ENCODE measurements at regions not wholly inside any gene's neighbourhood (a gene's known extent, or its start where the extent isn't known, plus 50 kb on each side); places are given as distances from the start of the nearest gene placed in this dataset.

DNA sequence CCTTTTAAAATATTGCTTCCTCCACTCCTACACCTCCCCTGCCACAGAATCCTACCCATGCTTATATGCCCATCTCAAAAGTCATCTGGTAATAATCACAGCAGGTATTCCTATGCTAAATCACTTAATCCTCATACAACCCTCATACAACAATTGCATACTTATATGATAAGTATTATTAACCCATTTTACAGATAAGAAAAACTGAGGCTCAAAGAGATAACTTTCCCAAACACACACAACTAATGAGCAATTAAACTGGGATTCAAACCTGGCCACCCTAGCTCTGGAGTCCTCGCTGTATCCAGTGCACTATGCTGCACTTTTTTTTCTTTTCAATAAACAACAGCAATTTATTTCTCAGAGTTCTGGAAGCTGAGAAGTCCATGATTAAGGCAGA lies 99.8 kb upstream of the TSPAN5 start:
- no peak for DNase-seq

DNA sequence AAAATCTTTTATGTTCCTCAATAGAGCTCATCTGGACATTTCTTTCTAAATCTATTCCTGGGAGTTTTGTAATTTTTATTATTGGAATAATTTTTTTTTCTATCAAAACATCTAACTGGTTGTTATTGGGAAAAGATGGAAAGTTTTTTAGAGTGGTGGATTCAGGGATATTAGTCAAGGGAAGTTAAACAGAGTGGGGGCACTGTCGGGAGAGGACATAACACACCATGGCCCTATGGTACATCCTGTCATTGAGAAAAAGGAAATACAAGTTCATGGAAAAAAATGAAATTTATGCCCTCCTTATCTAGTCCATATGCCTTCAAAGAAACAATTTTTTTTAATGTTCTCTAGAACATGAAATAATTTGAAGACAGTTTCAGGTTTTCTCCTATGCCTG lies 96.3 kb upstream of the TSPAN5 start:
- DNase-seq: no peak

- no peak for DNase-seq
Observed at GRCh38 chr4:98749206-98749605, 90.8 kb upstream of the TSPAN5 start.

- no peak for DNase-seq
Observed at GRCh38 chr4:98748609-98749008, 90.2 kb upstream of the TSPAN5 start.

GRCh38 chr4:98747393-98748091 lies 89.1 kb upstream of the TSPAN5 start:
- no peak for DNase-seq

DNA sequence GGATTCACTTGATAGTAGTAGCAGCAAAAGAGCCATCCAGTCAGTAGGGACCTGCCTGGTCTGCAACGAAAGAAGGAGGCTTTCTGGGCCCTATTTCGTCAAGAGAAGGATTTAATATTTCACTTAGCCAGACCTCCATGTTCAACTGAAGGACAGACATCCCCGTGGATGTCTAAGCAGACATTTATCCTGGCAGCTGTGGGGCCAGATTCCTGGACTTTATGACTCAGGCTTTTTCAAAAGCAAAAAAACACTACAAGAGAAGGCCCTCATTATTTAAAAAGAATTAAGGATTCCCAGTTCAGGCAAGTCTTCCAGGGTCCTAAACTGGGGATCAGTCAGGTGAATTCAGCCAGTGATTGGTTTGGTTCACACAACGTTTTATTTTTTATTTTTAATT lies 88.5 kb upstream of the TSPAN5 start:
- no peak for DNase-seq

DNA sequence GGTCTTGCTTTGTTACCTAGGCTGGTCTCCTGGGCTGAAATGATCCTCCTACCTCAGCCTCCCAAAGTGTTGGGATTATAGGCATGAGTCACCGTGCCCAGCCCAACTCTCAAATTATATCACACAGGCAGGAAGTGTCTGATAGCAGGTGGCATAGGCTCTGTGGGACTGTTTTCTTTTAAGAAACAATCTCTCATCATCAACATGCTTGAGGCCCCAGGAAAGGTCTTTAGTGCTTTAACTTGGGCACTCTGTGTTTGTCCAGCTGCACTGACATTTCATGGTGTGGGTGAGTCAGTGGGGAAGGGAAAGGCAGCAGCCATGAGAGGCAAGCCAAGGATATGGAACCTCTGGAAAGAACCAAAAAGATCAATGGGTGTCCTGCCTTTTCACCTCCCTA lies 88.1 kb upstream of the TSPAN5 start:
- DNase-seq: no peak

DNA sequence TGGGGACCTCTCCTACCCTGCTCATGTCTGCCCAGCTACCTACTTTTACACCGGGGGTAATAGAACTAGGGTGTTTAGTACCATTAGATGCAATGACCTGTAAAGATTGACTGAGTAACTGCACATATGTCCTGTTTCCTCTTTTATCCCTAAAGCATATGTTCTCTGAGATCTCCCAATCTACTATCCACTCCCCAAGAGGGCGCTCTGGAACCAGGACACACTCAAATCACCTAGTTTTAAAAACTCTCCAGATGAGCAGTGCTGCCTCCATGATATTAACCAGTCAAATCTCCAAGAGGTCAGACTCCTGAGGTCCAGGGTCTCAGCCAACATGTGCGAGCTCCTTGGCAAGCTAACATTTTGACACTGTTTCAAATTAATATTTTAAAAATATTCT lies 87.0 kb upstream of the TSPAN5 start:
- peak; percentile 66 for DNase-seq

- DNase-seq: no peak
Observed at GRCh38 chr4:98744372-98745150, 86.2 kb upstream of the TSPAN5 start.

GRCh38 chr4:98741952-98742351 lies 83.5 kb upstream of the TSPAN5 start:
- DNase-seq: no peak

GRCh38 chr4:98739751-98740150 lies 81.3 kb upstream of the TSPAN5 start:
- no peak for DNase-seq

GRCh38 chr4:98733601-98734000 lies 75.2 kb upstream of the TSPAN5 start:
- no peak for DNase-seq

GRCh38 chr4:98728871-98729270 lies 70.5 kb upstream of the TSPAN5 start:
- DNase-seq: no peak

DNA sequence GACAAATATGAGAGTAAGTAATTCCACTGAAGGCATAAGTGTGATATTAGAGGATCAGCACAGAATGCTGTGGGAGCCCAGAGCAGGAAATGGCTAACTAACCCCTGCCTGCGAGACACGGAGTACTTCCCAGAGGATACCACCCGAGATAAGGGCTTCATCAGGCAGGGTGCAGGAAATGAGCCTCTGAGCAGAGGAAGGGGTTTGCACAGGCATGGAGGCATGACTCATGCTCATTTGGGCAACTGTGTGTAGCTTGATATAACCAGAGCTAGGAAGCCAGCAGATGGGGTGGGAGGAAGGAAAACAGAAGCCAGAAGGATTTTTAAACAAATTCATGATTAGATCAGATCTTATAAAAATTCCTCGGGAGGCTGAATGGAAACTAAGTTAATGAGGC lies 70.0 kb upstream of the TSPAN5 start:
- peak; percentile 37 for DNase-seq

DNA sequence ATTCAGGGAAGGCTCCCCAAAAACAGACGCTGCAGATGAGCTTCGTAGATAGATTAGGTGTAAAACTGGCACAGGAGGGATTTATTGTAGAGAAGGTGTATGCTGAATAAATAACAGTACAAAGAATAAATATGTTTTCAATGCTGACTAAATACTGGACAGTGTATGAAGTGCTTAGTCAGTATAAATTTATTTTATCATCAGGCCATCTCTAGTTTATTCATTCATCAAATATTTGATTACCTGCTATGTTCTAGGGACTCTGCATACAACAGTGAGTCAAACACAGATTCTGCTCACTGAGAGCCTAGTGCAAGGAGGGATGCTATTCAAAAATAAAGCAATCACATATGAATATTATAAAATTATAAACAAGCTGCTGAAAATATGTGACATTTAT lies 63.6 kb upstream of the TSPAN5 start:
- DNase-seq: no peak

DNA sequence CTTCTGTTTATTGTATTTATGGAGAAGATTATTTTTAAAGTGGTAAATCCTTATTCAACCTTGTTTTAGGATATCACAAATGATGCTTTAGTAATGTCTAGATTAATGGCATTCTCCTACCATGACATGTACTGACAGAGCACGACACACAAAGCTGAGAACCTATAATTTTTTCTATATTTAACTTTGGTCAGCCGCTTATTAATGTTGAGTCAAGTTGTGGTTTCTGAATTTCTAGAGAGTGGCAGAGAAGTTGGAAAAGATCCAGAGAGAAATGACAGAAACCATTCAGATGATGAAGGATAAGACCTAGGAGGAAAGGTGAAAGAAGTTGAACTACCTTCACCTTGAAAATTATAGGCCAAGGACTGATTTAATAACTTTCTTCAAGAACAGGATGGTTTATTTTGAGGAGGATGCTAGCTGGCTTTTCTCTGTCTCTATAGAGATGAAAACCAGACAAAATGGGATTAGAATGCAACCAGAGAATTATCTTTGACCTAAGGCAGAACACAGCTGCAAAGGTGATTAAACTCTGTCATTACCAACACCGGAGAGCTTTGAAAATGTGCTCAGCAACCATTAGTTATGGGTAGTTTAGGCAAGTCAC lies 62.6 kb upstream of the TSPAN5 start:
- no peak for DNase-seq

DNA sequence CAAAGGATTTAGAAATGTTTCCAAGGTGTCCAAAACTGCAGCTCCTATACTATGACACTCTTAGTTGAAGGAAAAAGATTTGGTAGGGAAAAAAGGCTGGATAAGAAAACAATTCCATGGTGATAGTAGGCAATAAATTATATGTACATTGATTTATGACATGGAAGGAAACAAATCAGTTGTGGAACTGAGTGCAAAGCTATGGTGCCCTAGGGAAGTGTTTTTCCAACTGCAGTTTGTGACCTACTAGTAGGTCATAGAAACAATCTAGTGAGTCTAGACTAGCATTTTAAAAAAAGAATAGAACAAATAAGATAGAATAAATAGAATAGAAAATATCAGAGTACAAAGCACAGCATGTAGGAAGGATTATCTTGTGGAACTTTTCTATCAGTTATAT lies 58.4 kb upstream of the TSPAN5 start:
- no peak for DNase-seq

DNA sequence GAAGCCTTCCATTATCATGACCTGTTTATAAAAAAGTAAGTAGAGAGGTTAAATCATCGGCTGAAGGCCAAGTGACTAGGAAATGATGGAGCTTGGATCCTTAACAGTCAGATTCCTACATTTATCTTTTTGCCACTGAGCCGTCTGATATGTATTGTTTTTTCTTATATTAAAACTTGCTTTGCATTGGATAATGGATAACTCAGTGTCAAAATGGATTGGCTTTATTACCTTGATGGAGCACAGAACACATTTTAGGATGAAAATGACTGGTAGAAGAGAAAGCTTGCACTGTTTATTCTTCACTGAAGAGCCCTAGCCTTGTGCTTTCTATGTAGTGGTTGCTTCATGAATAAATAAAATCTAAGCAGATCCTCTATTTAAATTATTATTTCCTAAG lies 54.2 kb upstream of the TSPAN5 start:
- DNase-seq: no peak

GRCh38 chr4:98711526-98711925 lies 53.1 kb upstream of the TSPAN5 start:
- DNase-seq: no peak

DNA sequence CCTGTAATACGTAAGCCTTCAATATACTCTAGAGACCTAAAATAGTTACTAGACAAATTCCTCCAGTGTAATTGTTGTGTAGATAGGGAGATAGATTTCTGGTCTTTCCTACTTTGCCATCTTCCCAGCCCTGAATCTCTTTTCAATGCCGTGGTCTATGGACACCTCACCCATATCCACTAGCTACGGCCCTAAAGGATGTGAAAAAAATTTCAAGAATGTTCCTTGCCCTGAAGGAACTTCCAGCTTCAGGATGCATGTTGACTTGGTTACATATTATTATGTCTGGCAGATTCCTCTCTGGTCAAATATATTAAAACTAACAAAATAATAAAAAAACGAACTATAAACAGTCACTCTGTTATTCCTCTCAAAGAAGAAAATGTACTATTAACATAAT lies 52.4 kb upstream of the TSPAN5 start:
- DNase-seq: no peak

Data from hematopoietic multipotent progenitor cell treated with erythropoietin and hydrocortisone succinate and interleukin-3 and kit ligand, for 8 days (in vitro differentiated cells).